Cardiac muscle cell (in vitro differentiated cells and primary cell): ENCODE measurements at regions not wholly inside any gene's neighbourhood (a gene's known extent, or its start where the extent isn't known, plus 50 kb on each side); places are given as distances from the start of the nearest gene placed in this dataset.

Experiments
- DNase-seq, 2 donors: peaks; one replicate each; pipeline versions ENCODE4 v3.0.0 to v3.0.0-alpha.2; 2010 to 2017; ENCODE audit warnings: low read depth in 1 of 2, low spot score in 1 of 2
- H3K27ac ChIP-seq: fragments of 200-600 bp; sonication (generic); 2 replicates; pipeline ENCODE4 v1.5.1; 2016
- H3K27me3 ChIP-seq: fragments of 200-600 bp; sonication (generic); 2 replicates; pipeline ENCODE4 v1.6.0; 2016; ENCODE audit warnings: control low read depth
- H3K36me3 ChIP-seq: fragments of 200-600 bp; sonication (generic); 2 replicates; pipeline ENCODE4 v1.5.1; 2016; ENCODE audit warnings: control low read depth
- H3K4me1 ChIP-seq: fragments of 200-600 bp; sonication (generic); 2 replicates; pipeline ENCODE4 v1.8.1; 2017; ENCODE audit warnings: low read depth, mild to moderate bottlenecking, mixed run types
- H3K4me3 ChIP-seq: fragments of 200-600 bp; sonication (generic); 2 replicates; pipeline ENCODE4 v1.5.1; 2016; ENCODE audit warnings: mild to moderate bottlenecking
- H3K9me3 ChIP-seq: fragments of 200-600 bp; sonication (generic); 2 replicates; pipeline ENCODE4 v1.5.1; 2017; ENCODE audit warnings: low read depth, mild to moderate bottlenecking, control low read depth
- TF ChIP-seq, protein P1 (sequence below): IDR thresholded peaks from 2 replicates; pipeline ENCODE4 v1.5.1; 2012; ENCODE audit warnings: low read depth, mild to moderate bottlenecking, low read length

- Histone ChIP-seq H3K36me3 (no peaks in the 10 kb centered on the region), H3K27me3 (no peaks in the 10 kb centered on the region), H3K9me3 (no peaks in the 10 kb centered on the region), H3K4me3 (no peak overlapping the region), H3K4me1 (no peaks in the 10 kb centered on the region), H3K27ac (no peak overlapping the region)
- DNase-seq = no peak
- TF ChIP-seq, protein P1, sequence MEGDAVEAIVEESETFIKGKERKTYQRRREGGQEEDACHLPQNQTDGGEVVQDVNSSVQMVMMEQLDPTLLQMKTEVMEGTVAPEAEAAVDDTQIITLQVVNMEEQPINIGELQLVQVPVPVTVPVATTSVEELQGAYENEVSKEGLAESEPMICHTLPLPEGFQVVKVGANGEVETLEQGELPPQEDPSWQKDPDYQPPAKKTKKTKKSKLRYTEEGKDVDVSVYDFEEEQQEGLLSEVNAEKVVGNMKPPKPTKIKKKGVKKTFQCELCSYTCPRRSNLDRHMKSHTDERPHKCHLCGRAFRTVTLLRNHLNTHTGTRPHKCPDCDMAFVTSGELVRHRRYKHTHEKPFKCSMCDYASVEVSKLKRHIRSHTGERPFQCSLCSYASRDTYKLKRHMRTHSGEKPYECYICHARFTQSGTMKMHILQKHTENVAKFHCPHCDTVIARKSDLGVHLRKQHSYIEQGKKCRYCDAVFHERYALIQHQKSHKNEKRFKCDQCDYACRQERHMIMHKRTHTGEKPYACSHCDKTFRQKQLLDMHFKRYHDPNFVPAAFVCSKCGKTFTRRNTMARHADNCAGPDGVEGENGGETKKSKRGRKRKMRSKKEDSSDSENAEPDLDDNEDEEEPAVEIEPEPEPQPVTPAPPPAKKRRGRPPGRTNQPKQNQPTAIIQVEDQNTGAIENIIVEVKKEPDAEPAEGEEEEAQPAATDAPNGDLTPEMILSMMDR = no peak
These were observed 163.4 kb downstream of the FOXO1 start for GRCh38 chr13:40503011-40503410.

GRCh38 chr13:40503966-40504591, 162.4 kb downstream of the FOXO1 start:
- H3K27ac ChIP-seq = no peak overlapping the region
- no peaks in the 10 kb centered on the region for H3K9me3 ChIP-seq
- TF ChIP-seq, protein P1 = no peak
- H3K4me1 ChIP-seq = no peaks in the 10 kb centered on the region
- H3K4me3 ChIP-seq = no peak overlapping the region
- no peaks in the 10 kb centered on the region for H3K27me3 ChIP-seq
- peak in 1 of 2 donors; percentile 91 for DNase-seq
- H3K36me3 ChIP-seq = no peaks in the 10 kb centered on the region

DNA sequence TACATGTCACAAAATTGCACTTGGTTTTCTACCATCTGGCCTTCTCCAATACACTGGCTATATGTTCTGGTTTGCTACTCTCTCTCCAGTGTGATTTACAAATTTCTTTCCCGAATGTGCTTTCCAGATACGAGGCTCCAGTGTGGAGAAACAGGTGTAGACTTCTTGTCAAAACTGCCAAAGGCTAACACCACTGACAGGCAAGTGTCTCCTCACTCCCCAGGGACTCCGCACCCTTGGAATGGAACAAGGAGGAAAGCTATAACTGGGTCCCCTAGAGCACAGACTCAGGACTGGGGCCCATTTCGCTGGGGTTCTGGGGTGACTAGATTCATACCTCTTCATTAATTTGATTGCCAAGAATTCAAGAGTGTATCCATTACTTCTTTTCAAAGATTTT, 161.8 kb downstream of the FOXO1 start:
- H3K27ac ChIP-seq = no peak overlapping the region
- H3K9me3 ChIP-seq = no peaks in the 10 kb centered on the region
- DNase-seq = no peak
- no peaks in the 10 kb centered on the region for H3K36me3 ChIP-seq
- TF ChIP-seq, protein P1 = no peak
- no peaks in the 10 kb centered on the region for H3K27me3 ChIP-seq
- no peaks in the 10 kb centered on the region for H3K4me1 ChIP-seq
- H3K4me3 ChIP-seq = no peak overlapping the region

- Histone ChIP-seq H3K27ac (no peak overlapping the region), H3K9me3 (no peaks in the 10 kb centered on the region)
- DNase-seq = no peak
These were observed 161.2 kb downstream of the FOXO1 start for GRCh38 chr13:40505196-40505595.

More at GRCh38 chr13:40505196-40505595, 161.2 kb downstream of the FOXO1 start:
- no peaks in the 10 kb centered on the region for H3K27me3 ChIP-seq
- no peak overlapping the region for H3K4me3 ChIP-seq
- TF ChIP-seq, protein P1 = no peak
- H3K4me1 ChIP-seq = no peaks in the 10 kb centered on the region
- H3K36me3 ChIP-seq = no peaks in the 10 kb centered on the region
